SK-N-DZ (cell line): ENCODE measurements at regions not wholly inside any gene's neighbourhood (a gene's known extent, or its start where the extent isn't known, plus 50 kb on each side); places are given as distances from the start of the nearest gene placed in this dataset.

ENCODE experiments used
- DNase-seq: peaks from one replicate; pipeline ENCODE4 v3.0.0-alpha.2; 2015; ENCODE audit warnings: low spot score

DNA sequence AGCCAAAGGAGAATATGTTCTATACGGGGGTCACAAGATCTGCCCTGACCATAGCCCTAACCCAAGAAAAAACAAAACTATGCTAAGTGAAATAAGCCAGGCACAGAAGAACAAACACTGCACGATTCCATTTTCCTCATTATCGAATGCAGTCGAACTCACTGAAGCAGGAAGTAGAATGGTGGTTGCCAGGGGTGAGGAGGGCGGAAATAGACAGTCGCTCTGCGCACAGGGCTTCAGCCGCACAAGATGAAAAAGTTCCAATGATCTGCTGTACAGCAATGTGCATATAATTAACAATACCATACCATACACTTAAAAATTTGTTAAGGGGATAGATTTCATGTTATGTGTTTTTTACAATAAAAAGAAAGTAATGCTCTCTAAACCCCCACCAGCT is 257.7 kb downstream of the TXNL1 start:
- DNase-seq, result no peak

- DNase-seq, result no peak
These were observed 259.1 kb downstream of the TXNL1 start for GRCh38 chr18:56379256-56379655.

DNA sequence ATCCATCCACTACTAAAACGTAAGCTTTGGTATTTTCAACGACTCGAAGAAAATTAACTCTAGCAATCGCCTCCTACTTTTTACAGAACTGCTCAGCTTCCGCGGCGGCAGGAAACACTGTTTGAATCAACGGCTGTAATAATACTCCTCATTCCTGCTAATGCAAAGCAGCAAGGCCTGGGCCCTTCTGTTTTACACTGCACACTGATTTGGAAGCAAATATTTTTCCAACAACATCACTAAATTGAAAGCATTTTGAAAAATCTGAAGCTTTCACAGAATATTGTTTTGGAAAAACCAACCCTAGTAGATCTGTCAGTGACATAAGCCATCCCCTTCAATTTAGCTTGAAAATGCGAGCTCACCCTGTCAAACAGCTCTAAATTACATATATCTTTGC is 261.2 kb downstream of the TXNL1 start:
- DNase-seq, result no peak

- DNase-seq, result no peak
These were observed 264.3 kb downstream of the TXNL1 start for GRCh38 chr18:56374007-56374655.

GRCh38 chr18:56373601-56374000 is 264.8 kb downstream of the TXNL1 start:
- DNase-seq, result no peak

GRCh38 chr18:56368066-56368465 is 270.3 kb downstream of the TXNL1 start:
- DNase-seq, result no peak

- DNase-seq, result no peak
These were observed 279.6 kb downstream of the TXNL1 start for GRCh38 chr18:56358608-56359280.

GRCh38 chr18:56353663-56354260 is 284.6 kb downstream of the TXNL1 start:
- no peak for DNase-seq

GRCh38 chr18:56351911-56352500 is 286.4 kb downstream of the TXNL1 start:
- no peak for DNase-seq

DNA sequence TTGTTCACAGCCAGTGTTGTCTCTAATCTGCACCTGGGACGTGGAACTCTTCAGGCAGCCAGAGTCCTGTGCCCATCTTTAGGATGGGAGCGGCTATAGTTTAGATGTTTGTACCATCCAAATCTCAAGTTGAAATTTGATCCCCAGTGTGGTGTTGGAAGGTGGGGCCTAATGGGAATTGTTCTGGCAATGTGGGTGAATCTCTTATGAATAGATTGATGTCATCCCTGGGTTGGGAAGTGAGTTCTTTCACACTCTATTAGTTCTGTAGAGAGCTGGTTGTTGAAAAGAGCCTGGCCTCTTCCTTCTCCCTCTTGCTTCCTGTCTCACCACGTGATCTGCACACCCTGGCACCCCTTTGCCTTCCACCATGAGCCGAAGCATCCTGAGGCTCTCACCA is 300.9 kb downstream of the TXNL1 start:
- DNase-seq, result no peak

GRCh38 chr18:56333839-56334238 is 304.6 kb downstream of the TXNL1 start:
- DNase-seq, result no peak

GRCh38 chr18:56333146-56333545 is 305.2 kb downstream of the TXNL1 start:
- DNase-seq, result no peak

DNA sequence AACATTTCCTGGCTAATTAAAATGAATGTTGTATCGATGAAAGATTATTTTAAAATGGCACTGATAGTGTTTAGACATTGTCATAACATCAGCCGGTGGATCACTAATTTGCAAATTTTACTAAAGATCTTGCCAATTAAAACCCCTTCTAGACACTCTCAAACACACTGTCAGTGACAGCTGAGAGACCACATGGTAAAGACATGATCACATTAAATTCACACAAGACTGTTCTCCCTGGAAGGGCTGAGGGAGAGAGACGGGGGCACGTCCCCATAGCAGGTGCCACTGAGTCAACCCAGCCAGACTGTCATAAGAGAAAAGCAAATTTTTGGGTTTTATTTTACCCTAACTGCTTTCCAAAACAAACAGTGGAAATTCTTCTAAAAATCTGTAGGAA is 306.0 kb downstream of the TXNL1 start:
- no peak for DNase-seq

GRCh38 chr18:56330366-56331110 is 307.9 kb downstream of the TXNL1 start:
- DNase-seq, result no peak

- no peak for DNase-seq
These were observed 308.9 kb downstream of the TXNL1 start for GRCh38 chr18:56329536-56329935.

GRCh38 chr18:56327191-56327885 is 311.1 kb downstream of the TXNL1 start:
- no peak for DNase-seq

- DNase-seq, result no peak
These were observed 311.9 kb downstream of the TXNL1 start for GRCh38 chr18:56326336-56327072.

GRCh38 chr18:56323673-56324072 is 314.7 kb downstream of the TXNL1 start:
- no peak for DNase-seq

- peak; percentile 16 for DNase-seq
These were observed 316.0 kb downstream of the TXNL1 start for GRCh38 chr18:56322406-56322805.

GRCh38 chr18:56321470-56321869 is 316.9 kb downstream of the TXNL1 start:
- DNase-seq, result no peak

GRCh38 chr18:56319953-56320352 is 318.4 kb downstream of the TXNL1 start:
- DNase-seq, result no peak
